CD4-positive, CD25-positive, alpha-beta regulatory T cell (primary cell): ENCODE measurements at regions not wholly inside any gene's neighbourhood (a gene's known extent, or its start where the extent isn't known, plus 50 kb on each side); places are given as distances from the start of the nearest gene placed in this dataset.
A peak's percentile ranks its signal among the peaks of the same experiment; 100 is the strongest.

ENCODE experiments used
- ATAC-seq, 2 donors: fragments of 150-1000 bp; cut with Tn5 transposase; one replicate each; pipeline ENCODE4 v1.10.0; 2021; ENCODE audit warnings: low read depth in 2 of 2, moderate number of reproducible peaks in 2 of 2, moderate library complexity in 1 of 2
- DNase-seq, 3 donors: peaks; one replicate each; pipeline versions ENCODE4 v3.0.0 to v3.0.0-alpha.2; 2012 to 2022; ENCODE audit warnings: mixed read lengths in 1 of 3
- H3K27ac ChIP-seq: one replicate; pipeline ENCODE4 v1.7.0; 2013; ENCODE audit warnings: mild to moderate bottlenecking, low read length; ENCODE audit not compliant: insufficient read depth, poor library complexity, severe bottlenecking
- H3K27me3 ChIP-seq: one replicate; pipeline ENCODE4 v1.7.0; 2013; ENCODE audit warnings: low read length; ENCODE audit not compliant: control insufficient read depth, insufficient read depth
- H3K36me3 ChIP-seq: one replicate; pipeline ENCODE4 v1.7.0; 2013; ENCODE audit warnings: mild to moderate bottlenecking, low read length, moderate library complexity; ENCODE audit not compliant: control insufficient read depth, insufficient read depth
- H3K4me1 ChIP-seq: 2 replicates; pipeline ENCODE4 v1.7.0; 2013; ENCODE audit warnings: mild to moderate bottlenecking, low read length; ENCODE audit not compliant: insufficient read depth, control insufficient read depth, poor library complexity, severe bottlenecking
- H3K4me3 ChIP-seq: one replicate; pipeline ENCODE4 v1.7.0; 2013; ENCODE audit warnings: low read depth, mild to moderate bottlenecking, low read length, moderate library complexity
- H3K9me3 ChIP-seq, 2 experiments: 1 replicate in 1 of 2; 2 replicates in 1 of 2; pipeline ENCODE4 v1.7.0; 2013; ENCODE audit warnings: low read length in 2 of 2, mild to moderate bottlenecking in 1 of 2, moderate library complexity in 1 of 2; ENCODE audit not compliant: control insufficient read depth in 2 of 2
- H3K27ac Mint-ChIP-seq, 3 donors: one replicate each; pipeline ENCODE4 v1.8.0; 2020 to 2022; ENCODE audit warnings: mild to moderate bottlenecking in 3 of 3, mixed read lengths in 3 of 3, moderate library complexity in 2 of 3
- H3K27me3 Mint-ChIP-seq: one replicate; pipeline ENCODE4 v1.8.0; 2022; ENCODE audit warnings: mild to moderate bottlenecking, mixed read lengths
- H3K36me3 Mint-ChIP-seq: one replicate; pipeline ENCODE4 v1.8.0; 2020; ENCODE audit warnings: mixed read lengths
- H3K4me1 Mint-ChIP-seq, 4 donors: one replicate each; pipeline ENCODE4 v1.8.0; 2020 to 2022; ENCODE audit warnings: mixed read lengths in 4 of 4, mild to moderate bottlenecking in 1 of 4
- H3K4me3 Mint-ChIP-seq, 4 donors: one replicate each; pipeline ENCODE4 v1.8.0; 2020 to 2022; ENCODE audit warnings: mild to moderate bottlenecking in 4 of 4, mixed read lengths in 4 of 4, moderate library complexity in 3 of 4
- H3K9me3 Mint-ChIP-seq, 7 donors: one replicate each; pipeline ENCODE4 v1.8.0; 2020 to 2022; ENCODE audit warnings: mixed read lengths in 7 of 7, mild to moderate bottlenecking in 3 of 7, moderate library complexity in 2 of 7

GRCh38 chr10:83564889-83565588, 574.3 kb upstream of the GHITM start:
- Histone ChIP-seq H3K4me3 (no peak overlapping the region), H3K9me3 (no peaks in the 10 kb centered on the region), H3K27me3 (no peaks in the 10 kb centered on the region), H3K4me1 (no peaks in the 10 kb centered on the region), H3K27ac (no peak overlapping the region), H3K36me3 (no peaks in the 10 kb centered on the region)
- Mint-ChIP-seq H3K4me3 (no peak overlapping the region), H3K9me3 (peaks cover 0 to 9% (median 5%) of the 10 kb centered on the region in 7 donors), H3K36me3 (no peaks in the 10 kb centered on the region), H3K27ac (no peak overlapping the region), H3K4me1 (no peaks in the 10 kb centered on the region), H3K27me3 (no peaks in the 10 kb centered on the region)
- ATAC-seq (no peak), DNase-seq (no peak)

DNA sequence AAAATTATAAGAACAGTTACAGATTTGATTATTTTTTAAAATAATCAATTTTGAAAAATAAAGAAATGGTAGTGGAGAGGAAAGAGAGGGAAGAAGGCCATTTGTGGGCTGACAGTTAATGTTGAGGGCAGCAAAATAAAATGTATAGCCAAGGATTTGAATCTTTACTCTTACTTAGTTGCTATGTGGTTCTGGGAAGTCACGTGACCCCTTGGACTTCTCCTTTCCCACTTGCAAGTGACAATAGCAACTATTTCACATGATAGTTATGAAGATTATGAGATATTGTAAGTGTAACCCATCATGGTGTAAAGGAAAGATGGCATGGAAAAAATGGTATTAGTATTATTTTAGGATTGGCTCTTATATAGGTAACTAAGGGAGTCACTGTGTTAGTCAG, 567.3 kb upstream of the GHITM start:
- H3K27ac ChIP-seq, result no peak overlapping the region
- H3K4me3 ChIP-seq, result no peak overlapping the region
- no peaks in the 10 kb centered on the region for H3K9me3 ChIP-seq
- Mint-ChIP-seq H3K36me3 (no peaks in the 10 kb centered on the region), H3K4me3 (no peak overlapping the region), H3K4me1 (no peaks in the 10 kb centered on the region), H3K9me3 (peaks cover 0 to 9% (median 0%) of the 10 kb centered on the region in 7 donors), H3K27me3 (no peaks in the 10 kb centered on the region), H3K27ac (no peak overlapping the region)
- DNase-seq, result no peak
- no peaks in the 10 kb centered on the region for H3K4me1 ChIP-seq
- H3K36me3 ChIP-seq, result no peaks in the 10 kb centered on the region
- H3K27me3 ChIP-seq, result no peaks in the 10 kb centered on the region
- ATAC-seq, result no peak

- Histone ChIP-seq H3K4me1 (no peaks in the 10 kb centered on the region), H3K9me3 (no peaks in the 10 kb centered on the region), H3K27me3 (no peaks in the 10 kb centered on the region), H3K27ac (no peak overlapping the region), H3K36me3 (no peaks in the 10 kb centered on the region), H3K4me3 (no peak overlapping the region)
- no peak overlapping the region for H3K27ac Mint-ChIP-seq
- ATAC-seq (no peak), DNase-seq (no peak)
- H3K9me3 Mint-ChIP-seq, result peaks cover 0 to 21% (median 2%) of the 10 kb centered on the region in 7 donors
- H3K36me3 Mint-ChIP-seq, result no peaks in the 10 kb centered on the region
- H3K27me3 Mint-ChIP-seq, result no peaks in the 10 kb centered on the region
- no peaks in the 10 kb centered on the region for H3K4me1 Mint-ChIP-seq
- H3K4me3 Mint-ChIP-seq, result no peak overlapping the region
These were observed 564.5 kb upstream of the GHITM start for GRCh38 chr10:83574770-83575169.

DNA sequence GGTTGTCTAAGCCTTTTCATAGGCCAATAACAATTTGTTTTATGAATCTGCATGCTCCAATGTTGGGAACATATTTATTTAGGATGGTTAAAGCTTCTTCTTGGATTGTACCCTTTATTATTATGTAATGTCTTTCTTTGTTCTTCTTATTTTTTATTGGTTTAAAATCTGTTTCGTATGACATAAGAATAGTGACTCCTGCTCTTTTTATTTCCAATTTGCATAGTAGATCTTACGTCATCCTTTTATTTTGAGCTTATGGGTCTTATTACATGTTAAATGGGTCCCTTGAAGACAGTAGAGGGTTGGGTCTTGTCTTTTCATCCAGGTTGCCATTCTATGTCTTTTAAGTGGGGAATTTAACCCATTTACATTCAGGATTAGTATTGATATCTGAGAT, 561.9 kb upstream of the GHITM start:
- H3K4me1 ChIP-seq, result no peaks in the 10 kb centered on the region
- no peak overlapping the region for H3K4me3 ChIP-seq
- Mint-ChIP-seq H3K27ac (no peak overlapping the region), H3K9me3 (peaks cover 0 to 21% (median 2%) of the 10 kb centered on the region in 7 donors), H3K4me1 (no peaks in the 10 kb centered on the region), H3K4me3 (no peak overlapping the region), H3K27me3 (no peaks in the 10 kb centered on the region), H3K36me3 (no peaks in the 10 kb centered on the region)
- H3K9me3 ChIP-seq, result no peaks in the 10 kb centered on the region
- no peaks in the 10 kb centered on the region for H3K27me3 ChIP-seq
- no peaks in the 10 kb centered on the region for H3K36me3 ChIP-seq
- no peak for ATAC-seq
- no peak overlapping the region for H3K27ac ChIP-seq
- DNase-seq, result no peak

DNA sequence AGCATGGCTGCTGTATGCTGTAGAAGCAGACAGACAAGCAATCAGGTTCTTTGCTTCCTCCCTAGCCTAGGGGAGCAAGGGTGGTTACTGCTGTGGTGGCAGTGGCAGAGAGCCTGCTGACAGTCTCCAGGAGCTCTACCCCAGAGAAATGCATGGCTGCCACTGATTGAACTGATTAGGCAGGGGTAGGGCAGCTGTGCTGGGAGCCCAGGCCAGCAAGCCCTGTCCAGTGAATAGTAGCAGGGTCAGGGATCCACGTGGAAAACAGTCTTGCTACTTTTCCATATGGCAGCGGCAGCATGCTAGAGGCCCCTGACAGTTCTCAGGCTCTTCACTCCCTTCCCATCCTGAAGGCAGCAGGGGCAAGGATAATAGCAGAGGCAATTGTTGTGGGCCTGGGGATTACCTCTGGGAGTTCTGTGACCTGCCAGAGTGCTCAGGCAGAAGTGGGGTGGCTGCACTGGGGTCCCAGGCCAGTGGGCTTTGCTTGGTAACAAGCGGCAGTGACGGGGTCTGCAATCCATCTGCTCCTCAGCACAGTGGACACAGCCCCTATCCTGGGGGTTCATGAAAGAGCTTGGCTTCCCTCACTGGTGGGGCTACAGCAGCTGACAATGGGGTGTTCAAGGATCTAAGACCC, 558.8 kb upstream of the GHITM start:
- Mint-ChIP-seq H3K36me3 (no peaks in the 10 kb centered on the region), H3K4me1 (no peaks in the 10 kb centered on the region), H3K4me3 (no peak overlapping the region), H3K27ac (peak overlapping the region in 1 of 3 donors; percentile 79), H3K27me3 (no peaks in the 10 kb centered on the region), H3K9me3 (peaks cover 0 to 17% (median 2%) of the 10 kb centered on the region in 7 donors)
- no peak overlapping the region for H3K4me3 ChIP-seq
- no peak overlapping the region for H3K27ac ChIP-seq
- ATAC-seq (no peak), DNase-seq (no peak)
- no peaks in the 10 kb centered on the region for H3K9me3 ChIP-seq
- no peaks in the 10 kb centered on the region for H3K27me3 ChIP-seq
- H3K4me1 ChIP-seq, result no peaks in the 10 kb centered on the region
- no peaks in the 10 kb centered on the region for H3K36me3 ChIP-seq

DNA sequence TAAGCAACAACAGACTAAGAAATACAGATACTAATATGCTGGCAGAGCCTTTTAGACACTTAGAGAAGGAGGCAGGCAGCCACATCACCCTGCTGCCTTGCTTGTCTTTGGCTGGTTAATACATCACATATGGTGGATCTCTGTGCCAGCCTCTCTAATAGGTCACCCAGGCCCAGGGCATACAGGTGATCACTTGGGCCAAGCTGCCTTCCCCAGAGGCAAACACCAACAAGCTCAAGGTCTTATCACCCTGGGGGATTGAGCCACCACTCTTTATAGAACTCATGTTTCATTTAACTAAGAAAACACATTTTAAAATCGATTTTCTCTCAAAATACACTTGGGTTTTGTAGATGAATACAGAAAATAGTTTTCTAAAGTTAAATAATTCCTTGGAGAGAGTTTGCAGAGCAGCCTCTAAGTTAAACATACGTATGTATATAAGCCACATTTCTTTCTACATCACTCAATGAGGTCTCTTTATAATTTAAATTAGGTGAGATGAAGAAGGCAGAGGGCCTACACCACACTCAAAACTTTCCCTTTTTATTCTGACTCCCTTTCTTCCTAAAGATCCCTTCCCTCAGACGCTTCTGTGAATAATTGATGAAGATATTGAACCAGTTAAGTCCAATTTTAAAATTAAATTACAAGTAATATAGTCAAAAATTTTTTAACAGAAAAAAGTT, 556.8 kb upstream of the GHITM start:
- H3K9me3 Mint-ChIP-seq, result peaks cover 0 to 12% (median 4%) of the 10 kb centered on the region in 7 donors
- no peaks in the 10 kb centered on the region for H3K4me1 ChIP-seq
- no peak overlapping the region for H3K27ac Mint-ChIP-seq
- ATAC-seq (no peak), DNase-seq (no peak)
- H3K4me1 Mint-ChIP-seq, result no peaks in the 10 kb centered on the region
- H3K9me3 ChIP-seq, result no peaks in the 10 kb centered on the region
- H3K27ac ChIP-seq, result no peak overlapping the region
- no peak overlapping the region for H3K4me3 ChIP-seq
- no peak overlapping the region for H3K4me3 Mint-ChIP-seq
- no peaks in the 10 kb centered on the region for H3K36me3 ChIP-seq
- no peaks in the 10 kb centered on the region for H3K27me3 ChIP-seq
- no peaks in the 10 kb centered on the region for H3K36me3 Mint-ChIP-seq
- no peaks in the 10 kb centered on the region for H3K27me3 Mint-ChIP-seq

DNA sequence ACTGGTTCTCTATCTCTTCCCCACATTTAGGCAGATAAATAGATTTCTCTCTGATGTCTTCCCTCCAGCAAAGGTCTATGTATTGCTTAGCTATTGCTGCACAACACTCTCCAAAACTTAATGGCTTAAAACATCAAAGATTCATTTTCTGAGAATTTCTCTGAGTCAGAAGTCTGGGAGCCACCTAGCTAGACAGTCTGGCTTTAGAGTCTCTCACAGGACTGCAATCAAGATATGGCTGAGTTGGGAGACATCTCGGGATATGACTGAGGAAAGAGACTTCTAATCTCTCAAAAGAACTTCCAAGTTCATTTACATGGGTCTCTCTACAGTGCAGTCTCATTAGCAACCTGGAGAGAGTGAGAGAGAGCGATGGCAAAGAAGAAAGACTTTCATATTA, 553.6 kb upstream of the GHITM start:
- H3K4me3 ChIP-seq, result no peak overlapping the region
- no peaks in the 10 kb centered on the region for H3K9me3 ChIP-seq
- H3K4me1 ChIP-seq, result no peaks in the 10 kb centered on the region
- no peak overlapping the region for H3K27ac ChIP-seq
- H3K36me3 ChIP-seq, result no peaks in the 10 kb centered on the region
- H3K36me3 Mint-ChIP-seq, result no peaks in the 10 kb centered on the region
- ATAC-seq (no peak), DNase-seq (no peak)
- H3K27me3 Mint-ChIP-seq, result no peaks in the 10 kb centered on the region
- no peaks in the 10 kb centered on the region for H3K27me3 ChIP-seq
- peaks cover 0 to 5% (median 3%) of the 10 kb centered on the region in 7 donors for H3K9me3 Mint-ChIP-seq
- no peaks in the 10 kb centered on the region for H3K4me1 Mint-ChIP-seq
- H3K27ac Mint-ChIP-seq, result no peak overlapping the region
- no peak overlapping the region for H3K4me3 Mint-ChIP-seq
